H1 (cell line): ENCODE measurements at regions not wholly inside any gene's neighbourhood (a gene's known extent, or its start where the extent isn't known, plus 50 kb on each side); places are given as distances from the start of the nearest gene placed in this dataset.

Experiments used
- CTCF ChIA-PET: fragments of 300-600 bp; sonication (Branson Sonifier 250); formaldehyde crosslinking; loops from one replicate; lab custom pipeline; 2021; ENCODE audit not compliant: partially characterized antibody; lab: Charles Lee
- POLR2A ChIA-PET: fragments of 300-600 bp; sonication (Branson Sonifier 250); formaldehyde crosslinking; loops from one replicate; lab custom pipeline; 2021; ENCODE audit warnings: inconsistent platforms; ENCODE audit not compliant: partially characterized antibody; lab: Charles Lee
- DNase-seq, 2 experiments: peaks; one replicate each; pipeline versions ENCODE4 v3.0.0 to v3.0.0-alpha.2; 2010 to 2022; ENCODE audit warnings: low spot score in 2 of 2, low read depth in 1 of 2, mixed read lengths in 1 of 2
- FAIRE-seq: peaks from 2 replicates; lab custom pipeline; 2011; peaks lifted over from hg19 to GRCh38; lab: Jason Lieb, UNC
- H2AFZ ChIP-seq: 2 replicates; pipeline ENCODE4 v1.8.1; 2012; ENCODE audit warnings: low read length, inconsistent platforms
- H2AK5ac ChIP-seq: 2 replicates; pipeline ENCODE4 v1.6.1; 2013; ENCODE audit warnings: low read depth, low read length
- H2BK120ac ChIP-seq: replicated peaks from 2 replicates; pipeline ENCODE3; 2013; ENCODE audit warnings: low read depth, low read length, inconsistent platforms
- H2BK12ac ChIP-seq: 2 replicates; pipeline ENCODE4 v1.6.1; 2013; ENCODE audit warnings: low read depth, low read length
- H2BK15ac ChIP-seq: 2 replicates; pipeline ENCODE4 v1.6.1; 2013; ENCODE audit warnings: low read length
- H2BK20ac ChIP-seq: 2 replicates; pipeline ENCODE4 v1.6.1; 2013; ENCODE audit warnings: low read length
- H2BK5ac ChIP-seq: 2 replicates; pipeline ENCODE4 v1.6.1; 2013; ENCODE audit warnings: low read depth, low read length
- H3K14ac ChIP-seq: 2 replicates; pipeline ENCODE4 v1.6.1; 2013; ENCODE audit warnings: inconsistent platforms; ENCODE audit not compliant: insufficient read length
- H3K18ac ChIP-seq: 2 replicates; pipeline ENCODE4 v1.6.1; 2013; ENCODE audit warnings: low read length; ENCODE audit errors: extremely low read depth
- H3K23ac ChIP-seq: 2 replicates; pipeline ENCODE4 v1.6.1; 2013; ENCODE audit warnings: inconsistent platforms; ENCODE audit not compliant: insufficient read length
- H3K23me2 ChIP-seq: 2 replicates; pipeline ENCODE4 v1.6.1; 2013; ENCODE audit warnings: low read depth, low read length
- H3K27ac ChIP-seq: 2 replicates; pipeline ENCODE4 v1.6.1; 2011; ENCODE audit warnings: low read depth, low read length, inconsistent platforms
- H3K27me3 ChIP-seq, 4 experiments: replicated peaks in 1 of 4; 1 replicate in 1 of 4; 2 replicates in 3 of 4; pipeline versions ENCODE4 v1.6.1 to v1.8.1; 2011 to 2013; ENCODE audit warnings: low read length in 3 of 4, mild to moderate bottlenecking in 3 of 4, inconsistent platforms in 2 of 4, mixed read lengths in 2 of 4, moderate library complexity in 1 of 4; ENCODE audit not compliant: control insufficient read depth in 3 of 4, insufficient read depth in 3 of 4; ENCODE audit errors: extremely low read depth in 1 of 4
- H3K36me3 ChIP-seq, 4 experiments: 2 replicates each; pipeline versions ENCODE4 v1.6.1 to v1.8.1; 2011 to 2013; ENCODE audit warnings: mild to moderate bottlenecking in 4 of 4, low read length in 3 of 4, moderate library complexity in 2 of 4, control low read depth in 1 of 4, inconsistent platforms in 1 of 4; ENCODE audit not compliant: insufficient read depth in 4 of 4, control insufficient read depth in 2 of 4
- H3K4ac ChIP-seq: replicated peaks from 2 replicates; pipeline ENCODE3; 2013; ENCODE audit warnings: low read length, low read depth, mixed read lengths, inconsistent platforms; ENCODE audit not compliant: insufficient read length
- H3K4me1 ChIP-seq, 4 experiments: replicated peaks in 1 of 4; 1 replicate in 1 of 4; 2 replicates in 3 of 4; pipeline versions ENCODE4 v1.6.1 to v1.8.1; 2011 to 2013; ENCODE audit warnings: low read length in 3 of 4, inconsistent platforms in 2 of 4, mixed read lengths in 1 of 4; ENCODE audit not compliant: insufficient read depth in 4 of 4, control insufficient read depth in 3 of 4
- H3K4me2 ChIP-seq, 2 experiments: 2 replicates each; pipeline versions ENCODE4 v1.6.1 to v1.8.1; 2011 to 2013; ENCODE audit warnings: low read depth in 2 of 2, low read length in 2 of 2, control low read depth in 1 of 2, inconsistent platforms in 1 of 2, mild to moderate bottlenecking in 1 of 2; ENCODE audit not compliant: insufficient read depth in 1 of 2
- H3K4me3 ChIP-seq, 4 experiments: fragments of 200-600, 300-600 bp in 1 of 4; sonication (generic), shearing (Covaris generic), sonication (Bioruptor Twin) in 1 of 4; 2 replicates each; pipeline versions ENCODE4 v1.5.1 to v1.8.1; 2011 to 2016; ENCODE audit warnings: low read length in 4 of 4, low read depth in 3 of 4, control low read depth in 2 of 4, inconsistent platforms in 2 of 4, mild to moderate bottlenecking in 2 of 4, mixed read lengths in 1 of 4, moderate library complexity in 1 of 4; ENCODE audit not compliant: insufficient read depth in 2 of 4; ENCODE audit errors: extremely low read depth in 1 of 4
- H3K56ac ChIP-seq: replicated peaks from 2 replicates; pipeline ENCODE3; 2013; ENCODE audit warnings: low read depth, mild to moderate bottlenecking, mixed read lengths, low read length, inconsistent platforms; ENCODE audit not compliant: insufficient read length
- H3K79me1 ChIP-seq: 2 replicates; pipeline ENCODE4 v1.6.1; 2013; ENCODE audit warnings: low read depth, low read length, control low read depth
- H3K79me2 ChIP-seq, 2 experiments: 2 replicates each; pipeline versions ENCODE4 v1.6.1 to v1.8.1; 2012 to 2013; ENCODE audit warnings: low read length in 2 of 2, mild to moderate bottlenecking in 2 of 2, inconsistent platforms in 1 of 2; ENCODE audit not compliant: insufficient read depth in 2 of 2, control insufficient read depth in 1 of 2
- H3K9ac ChIP-seq, 4 experiments: replicated peaks in 1 of 4; 1 replicate in 1 of 4; 2 replicates in 3 of 4; pipeline versions ENCODE4 v1.6.1 to v1.8.1; 2011 to 2013; ENCODE audit warnings: low read depth in 3 of 4, low read length in 3 of 4, control low read depth in 2 of 4, mild to moderate bottlenecking in 2 of 4, moderate library complexity in 2 of 4, inconsistent platforms in 1 of 4; ENCODE audit errors: extremely low read depth in 1 of 4
- H3K9me3 ChIP-seq, 2 experiments: 2 replicates each; pipeline versions ENCODE4 v1.6.1 to v1.8.1; 2012 to 2013; ENCODE audit warnings: mild to moderate bottlenecking in 2 of 2, moderate library complexity in 2 of 2, control low read depth in 1 of 2, inconsistent platforms in 1 of 2, low read depth in 1 of 2, low read length in 1 of 2, mixed read lengths in 1 of 2; ENCODE audit not compliant: insufficient read depth in 2 of 2
- H4K20me1 ChIP-seq, 2 experiments: replicated peaks in 1 of 2; 2 replicates each; pipeline versions ENCODE3 to v1.8.1; 2011 to 2013; ENCODE audit warnings: inconsistent platforms in 2 of 2, low read length in 2 of 2, mild to moderate bottlenecking in 1 of 2; ENCODE audit not compliant: insufficient read depth in 2 of 2, control insufficient read depth in 1 of 2
- H4K5ac ChIP-seq: 2 replicates; pipeline ENCODE4 v1.6.1; 2013; ENCODE audit warnings: low read length, low read depth, mixed read lengths, inconsistent platforms; ENCODE audit not compliant: insufficient read length
- H4K8ac ChIP-seq: 2 replicates; pipeline ENCODE4 v1.8.0; 2013; ENCODE audit warnings: mild to moderate bottlenecking, moderate library complexity, low read length, inconsistent platforms; ENCODE audit not compliant: insufficient read depth; ENCODE audit errors: extremely low read depth
- H4K91ac ChIP-seq: replicated peaks from 2 replicates; pipeline ENCODE3; 2013; ENCODE audit warnings: low read length, mixed read lengths, inconsistent platforms; ENCODE audit not compliant: insufficient read length
- BRCA1 ChIP-seq: IDR thresholded peaks from 2 replicates; pipeline ENCODE4 v1.6.1; 2012; ENCODE audit warnings: low read depth, low read length, improper control_type of control experiment
- CHD1 ChIP-seq: IDR thresholded peaks from 2 replicates; pipeline ENCODE4 v1.6.1; 2012; ENCODE audit warnings: low read depth, low read length, improper control_type of control experiment
- CHD2 ChIP-seq: IDR thresholded peaks from 2 replicates; pipeline ENCODE4 v1.6.1; 2012; ENCODE audit warnings: low read length, improper control_type of control experiment
- CTBP2 ChIP-seq: IDR thresholded peaks from 2 replicates; pipeline ENCODE4 v1.7.0; 2011; ENCODE audit warnings: borderline replicate concordance, mild to moderate bottlenecking, moderate library complexity, mixed read lengths, low read length; ENCODE audit not compliant: insufficient read depth, insufficient read length
- GTF2F1 ChIP-seq: IDR thresholded peaks from 2 replicates; pipeline ENCODE4 v1.6.1; 2012; ENCODE audit warnings: low read depth, low read length, improper control_type of control experiment, borderline replicate concordance
- JUN ChIP-seq: IDR thresholded peaks from 2 replicates; pipeline ENCODE4 v1.6.1; 2011; ENCODE audit warnings: low read depth, mild to moderate bottlenecking, improper control_type of control experiment, low read length
- KDM4A ChIP-seq: IDR thresholded peaks from one replicate; pipeline ENCODE4 v1.7.1; 2012; ENCODE audit warnings: low read depth, mild to moderate bottlenecking, moderate library complexity, low read length, inconsistent platforms; ENCODE audit not compliant: severe bottlenecking
- NRF1 ChIP-seq: IDR thresholded peaks from 2 replicates; pipeline ENCODE4 v1.6.1; 2011; ENCODE audit warnings: mild to moderate bottlenecking, low read depth, low read length, improper control_type of control experiment
- SIX5 ChIP-seq: IDR thresholded peaks from 2 replicates; pipeline ENCODE4 v1.6.1; 2011; ENCODE audit warnings: mild to moderate bottlenecking, low read depth, low read length
- TAF7 ChIP-seq: optimal IDR thresholded peaks from 2 replicates; pipeline ENCODE3; 2011; ENCODE audit warnings: low read depth, mild to moderate bottlenecking, inconsistent platforms, low read length, moderate library complexity, borderline replicate concordance
- YY1 ChIP-seq: IDR thresholded peaks from 2 replicates; pipeline ENCODE4 v1.6.1; 2011; ENCODE audit warnings: low read depth, mild to moderate bottlenecking, low read length
- WGBS, 2 experiments: shearing (Covaris generic) in 1 of 2; methylation state at CpG; one replicate each; pipeline versions ENCODE4 v1.1.6 to v1.1.7; 2013 to 2015; ENCODE audit warnings: low lambda C conversion rate in 2 of 2, mixed read lengths in 2 of 2, inconsistent platforms in 1 of 2, low coverage in 1 of 2, missing lambda C conversion rate in 1 of 2; ENCODE audit not compliant: insufficient replicate concordance in 2 of 2, insufficient coverage in 1 of 2, insufficient read length in 1 of 2; ENCODE audit errors: extremely low coverage in 1 of 2, missing lambda C conversion rate in 1 of 2; 5-methylcytosine and 5-hydroxymethylcytosine counted together

DNA sequence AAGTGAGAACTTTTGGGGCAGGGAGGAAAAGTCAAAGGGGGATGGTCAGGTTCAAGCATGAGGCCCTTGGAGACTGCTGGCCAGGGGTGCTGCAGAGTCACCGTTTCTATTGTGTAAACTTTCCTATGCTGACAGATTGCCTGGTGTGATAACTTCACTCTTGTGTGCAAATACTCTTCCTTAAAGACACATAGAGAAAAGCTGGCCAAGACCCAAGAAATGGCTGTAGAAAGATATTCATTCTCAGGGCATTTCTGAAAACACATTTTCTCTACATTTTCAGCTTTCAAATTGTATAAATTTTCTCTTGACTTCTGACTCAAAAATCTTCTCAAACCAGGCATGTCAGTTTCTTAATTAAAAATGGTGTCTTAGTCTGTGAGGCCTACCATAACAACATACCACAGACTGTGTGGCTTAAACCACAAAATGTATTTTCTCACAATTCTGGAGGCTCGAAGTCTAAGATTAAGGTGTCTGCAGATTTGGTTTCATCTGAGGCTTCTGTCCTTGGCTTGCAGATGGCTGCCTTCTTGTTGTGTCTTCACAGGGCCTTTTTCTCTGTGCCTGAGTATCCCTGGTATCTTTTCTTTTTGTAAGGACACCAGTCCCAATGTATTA lies 304.5 kb downstream of the KCNRG start:
- no peak overlapping the region for H3K23ac ChIP-seq
- no peaks in the 10 kb centered on the region for H3K9me3 ChIP-seq
- H2BK12ac ChIP-seq: no peak overlapping the region
- H2AK5ac ChIP-seq: no peak overlapping the region
- H2BK20ac ChIP-seq: no peak overlapping the region
- no peaks in the 10 kb centered on the region for H3K36me3 ChIP-seq
- no peak for DNase-seq
- peaks cover 0 to 2% (median 0%) of the 10 kb centered on the region in 4 experiments; a peak in 1 of 7 replicates for H3K4me1 ChIP-seq
- H4K8ac ChIP-seq: no peak overlapping the region
- no peak overlapping the region for H3K56ac ChIP-seq
- no peak overlapping the region for H4K5ac ChIP-seq
- no peak overlapping the region for H3K18ac ChIP-seq
- WGBS, 2 experiments: 85% methylated on average over 2 of the region's 2 CpGs; no CpG with 5 or more reads in 1 of the 2 experiments
- H3K23me2 ChIP-seq: no peaks in the 10 kb centered on the region
- no peak overlapping the region for H2BK15ac ChIP-seq
- H4K20me1 ChIP-seq: no peaks in the 10 kb centered on the region
- ChIA-PET CTCF (interaction anchor here (1.5 kb wide), 1 partner anchor 20 kb away, joined by 3 read pairs; no protein-coding TSS in a partner anchor), POLR2A (no interaction called here)
- H3K27ac ChIP-seq: no peak overlapping the region
- no peaks in the 10 kb centered on the region for H3K79me1 ChIP-seq
- H2AFZ ChIP-seq: no peak overlapping the region
- no peak overlapping the region for H2BK120ac ChIP-seq
- TF ChIP-seq CTBP2: no peak
- no peak for TF ChIP-seq NRF1
- TF ChIP-seq YY1: no peak
- TF ChIP-seq KDM4A: no peak
- no peak for TF ChIP-seq JUN
- no peak for TF ChIP-seq TAF7
- no peak for TF ChIP-seq CHD2
- no peak for TF ChIP-seq BRCA1
- TF ChIP-seq SIX5: no peak
- no peak for TF ChIP-seq GTF2F1
- TF ChIP-seq CHD1: no peak
- TF ChIP-seq, all 59 proteins: peak for 0
- no peaks in the 10 kb centered on the region for H3K79me2 ChIP-seq
- no peak for FAIRE-seq
- no peak overlapping the region for H3K4me3 ChIP-seq
- H3K4me2 ChIP-seq: no peak overlapping the region
- no peak overlapping the region for H3K9ac ChIP-seq
- H2BK5ac ChIP-seq: no peak overlapping the region
- H3K4ac ChIP-seq: no peak overlapping the region
- no peaks in the 10 kb centered on the region for H3K27me3 ChIP-seq
- no peak overlapping the region for H4K91ac ChIP-seq
- H3K14ac ChIP-seq: no peak overlapping the region
